Frontal cortex (tissue), 3 donors: ENCODE measurements at regions not wholly inside any gene's neighbourhood (a gene's known extent, or its start where the extent isn't known, plus 50 kb on each side); places are given as distances from the start of the nearest gene placed in this dataset.
"Not testable (repeated sequence)": the region's sequence is repeated elsewhere in the genome, so short reads cannot be mapped to it uniquely, and the experiment has no call there.

ENCODE experiments used
- DNase-seq, 2 donors: peaks; one replicate each; pipeline ENCODE4 v3.0.0; 2012; ENCODE audit warnings: low spot score in 2 of 2
- FAIRE-seq: peaks from 2 replicates; lab custom pipeline; 2012; peaks lifted over from hg19 to GRCh38; lab: Jason Lieb, UNC
- donor health status: control.
- donor health status: control.
- donor health status: control.

- DNase-seq = no peak
- FAIRE-seq = no peak
Observed at GRCh38 chr6:132115714-132116366, 164.7 kb upstream of the CCN2 start.

GRCh38 chr6:132114201-132114825 lies 163.1 kb upstream of the CCN2 start:
- DNase-seq (no peak), FAIRE-seq (no peak)

- DNase-seq = not testable (repeated sequence)
Observed at GRCh38 chr6:132109752-132110151, 158.6 kb upstream of the CCN2 start.

GRCh38 chr6:132107896-132108295 lies 156.7 kb upstream of the CCN2 start:
- FAIRE-seq = no peak
- no peak for DNase-seq

More at GRCh38 chr6:132109752-132110151, 158.6 kb upstream of the CCN2 start:
- not testable (repeated sequence) for FAIRE-seq

GRCh38 chr6:132101535-132101934 lies 150.4 kb upstream of the CCN2 start:
- FAIRE-seq = no peak

GRCh38 chr6:132100388-132100990 lies 149.3 kb upstream of the CCN2 start:
- FAIRE-seq = no peak

More at GRCh38 chr6:132101535-132101934, 150.4 kb upstream of the CCN2 start:
- no peak for DNase-seq

GRCh38 chr6:132096996-132097395 lies 145.8 kb upstream of the CCN2 start:
- FAIRE-seq = no peak

More at GRCh38 chr6:132100388-132100990, 149.3 kb upstream of the CCN2 start:
- no peak for DNase-seq

GRCh38 chr6:132096245-132096644 lies 145.1 kb upstream of the CCN2 start:
- FAIRE-seq = no peak
- DNase-seq = no peak

More at GRCh38 chr6:132096996-132097395, 145.8 kb upstream of the CCN2 start:
- DNase-seq = no peak

- DNase-seq = no peak
- FAIRE-seq = no peak
Observed at GRCh38 chr6:132089173-132089572, 138.0 kb upstream of the CCN2 start.

GRCh38 chr6:132088150-132088549 lies 137.0 kb upstream of the CCN2 start:
- no peak for FAIRE-seq

GRCh38 chr6:132087391-132087790 lies 136.2 kb upstream of the CCN2 start:
- no peak for DNase-seq
- no peak for FAIRE-seq

More at GRCh38 chr6:132088150-132088549, 137.0 kb upstream of the CCN2 start:
- no peak for DNase-seq

GRCh38 chr6:132085731-132086130 lies 134.6 kb upstream of the CCN2 start:
- DNase-seq = no peak
- FAIRE-seq = no peak

- DNase-seq (no peak), FAIRE-seq (no peak)
Observed at GRCh38 chr6:132084811-132085509, 133.8 kb upstream of the CCN2 start.

GRCh38 chr6:132082421-132082820 lies 131.2 kb upstream of the CCN2 start:
- FAIRE-seq (no peak), DNase-seq (no peak)

GRCh38 chr6:132081338-132081737 lies 130.2 kb upstream of the CCN2 start:
- FAIRE-seq (no peak), DNase-seq (no peak)

- DNase-seq (no peak), FAIRE-seq (no peak)
Observed at GRCh38 chr6:132079286-132079685, 128.1 kb upstream of the CCN2 start.

GRCh38 chr6:132076452-132076851 lies 125.3 kb upstream of the CCN2 start:
- no peak for FAIRE-seq
- DNase-seq = no peak

- FAIRE-seq (no peak), DNase-seq (no peak)
Observed at GRCh38 chr6:132072831-132073230, 121.7 kb upstream of the CCN2 start.

- no peak for FAIRE-seq
- no peak for DNase-seq
Observed at GRCh38 chr6:132072271-132072670, 121.1 kb upstream of the CCN2 start.

- no peak for DNase-seq
Observed at GRCh38 chr6:132070356-132070755, 119.2 kb upstream of the CCN2 start.

GRCh38 chr6:132068766-132069165 lies 117.6 kb upstream of the CCN2 start:
- no peak for FAIRE-seq
- no peak for DNase-seq

More at GRCh38 chr6:132070356-132070755, 119.2 kb upstream of the CCN2 start:
- no peak for FAIRE-seq
